OCI-LY3 (cell line): ENCODE measurements at regions not wholly inside any gene's neighbourhood (a gene's known extent, or its start where the extent isn't known, plus 50 kb on each side); places are given as distances from the start of the nearest gene placed in this dataset.

Source experiments
- H2AFZ ChIP-seq: fragments of 200-600, 300-600 bp; shearing (Covaris generic); 2 replicates; pipeline ENCODE4 v1.6.0; 2014; ENCODE audit warnings: antibody characterized with exemption, low read depth, low read length
- H3K27ac ChIP-seq: fragments of 200-600, 300-600 bp; sonication (generic); 2 replicates; pipeline ENCODE4 v1.5.1; 2014; ENCODE audit warnings: mild to moderate bottlenecking, low read length, moderate library complexity, mixed read lengths
- H3K27me3 ChIP-seq: fragments of 200-600, 300-600 bp; sonication (generic); 2 replicates; pipeline ENCODE4 v1.6.1; 2014; ENCODE audit warnings: low read depth, low read length, mixed read lengths
- H3K36me3 ChIP-seq: fragments of 200-600, 300-600 bp; sonication (generic); replicated peaks from 2 replicates; pipeline ENCODE3; 2014; ENCODE audit warnings: low read depth, low read length, mixed read lengths
- H3K4me1 ChIP-seq: fragments of 300-600, 200-600 bp; sonication (generic); 2 replicates; pipeline ENCODE4 v1.6.1; 2014; ENCODE audit warnings: low read length, mixed read lengths
- H3K4me2 ChIP-seq: fragments of 200-600, 300-600 bp; sonication (generic); 2 replicates; pipeline ENCODE4 v1.6.1; 2014; ENCODE audit warnings: low read length, mixed read lengths
- H3K4me3 ChIP-seq: fragments of 300-600, 200-600 bp; sonication (generic); 2 replicates; pipeline ENCODE4 v1.5.1; 2014; ENCODE audit warnings: antibody characterized with exemption, mild to moderate bottlenecking, low read length, moderate library complexity
- H3K79me2 ChIP-seq: fragments of 300-600, 200-600 bp; shearing (Covaris generic); 2 replicates; pipeline ENCODE4 v1.6.1; 2014; ENCODE audit warnings: mild to moderate bottlenecking, low read length, mixed read lengths
- H3K9ac ChIP-seq: fragments of 300-600, 200-600 bp; shearing (Covaris generic); 2 replicates; pipeline ENCODE4 v1.6.0; 2014; ENCODE audit warnings: mild to moderate bottlenecking, low read length, moderate library complexity
- H3K9me3 ChIP-seq: fragments of 200-600, 300-600 bp; shearing (Covaris generic); 2 replicates; pipeline ENCODE4 v1.6.1; 2014; ENCODE audit warnings: low read length, mixed read lengths; ENCODE audit not compliant: insufficient read depth
- H4K20me1 ChIP-seq: fragments of 200-600, 300-600 bp; sonication (generic); 2 replicates; pipeline ENCODE4 v1.6.1; 2016; ENCODE audit warnings: low read length, mixed read lengths; ENCODE audit not compliant: insufficient read depth
- EZH2phosphoT487 ChIP-seq: fragments of 200-600 bp; shearing (Covaris generic); IDR thresholded peaks from 2 replicates; pipeline ENCODE4 v1.6.1; 2018; ENCODE audit warnings: antibody characterized with exemption, mixed run types, low read depth
- TF ChIP-seq, protein P1 (sequence below): fragments of 200-600, 300-600 bp; sonication (generic); IDR thresholded peaks from 2 replicates; pipeline ENCODE4 v1.5.1; 2014; ENCODE audit warnings: antibody characterized with exemption, low read length, low read depth

DNA sequence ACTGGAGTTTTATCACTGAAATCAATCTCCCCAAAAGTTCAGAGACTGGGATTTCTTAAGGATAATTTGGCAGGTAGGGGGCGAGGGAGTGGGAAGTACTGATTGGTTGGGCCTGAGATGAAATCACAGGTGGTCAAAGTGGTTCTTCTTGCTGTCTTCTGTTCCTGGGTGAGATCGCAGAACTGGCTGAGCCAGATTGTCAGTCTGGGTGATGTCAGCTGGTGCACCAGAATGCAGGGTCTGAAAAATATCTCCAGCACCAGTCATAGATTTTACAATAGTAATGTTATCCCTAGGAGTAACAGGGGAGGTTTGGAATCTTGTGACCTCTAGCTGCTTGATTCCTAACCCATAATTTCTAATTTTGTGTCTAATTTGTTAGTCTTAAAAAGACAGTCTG, 86.7 kb upstream of the SLC25A36 start:
- Histone ChIP-seq H3K4me3 (no peak overlapping the region), H3K36me3 (peaks cover 5% of the 10 kb centered on the region), H3K9me3 (peaks cover 8% of the 10 kb centered on the region), H3K27me3 (no peaks in the 10 kb centered on the region), H3K4me2 (no peak overlapping the region), H3K79me2 (no peaks in the 10 kb centered on the region), H4K20me1 (no peaks in the 10 kb centered on the region), H2AFZ (no peak overlapping the region), H3K9ac (no peak overlapping the region), H3K27ac (no peak overlapping the region), H3K4me1 (peaks cover 14% of the 10 kb centered on the region)
- TF ChIP-seq, protein P1, sequence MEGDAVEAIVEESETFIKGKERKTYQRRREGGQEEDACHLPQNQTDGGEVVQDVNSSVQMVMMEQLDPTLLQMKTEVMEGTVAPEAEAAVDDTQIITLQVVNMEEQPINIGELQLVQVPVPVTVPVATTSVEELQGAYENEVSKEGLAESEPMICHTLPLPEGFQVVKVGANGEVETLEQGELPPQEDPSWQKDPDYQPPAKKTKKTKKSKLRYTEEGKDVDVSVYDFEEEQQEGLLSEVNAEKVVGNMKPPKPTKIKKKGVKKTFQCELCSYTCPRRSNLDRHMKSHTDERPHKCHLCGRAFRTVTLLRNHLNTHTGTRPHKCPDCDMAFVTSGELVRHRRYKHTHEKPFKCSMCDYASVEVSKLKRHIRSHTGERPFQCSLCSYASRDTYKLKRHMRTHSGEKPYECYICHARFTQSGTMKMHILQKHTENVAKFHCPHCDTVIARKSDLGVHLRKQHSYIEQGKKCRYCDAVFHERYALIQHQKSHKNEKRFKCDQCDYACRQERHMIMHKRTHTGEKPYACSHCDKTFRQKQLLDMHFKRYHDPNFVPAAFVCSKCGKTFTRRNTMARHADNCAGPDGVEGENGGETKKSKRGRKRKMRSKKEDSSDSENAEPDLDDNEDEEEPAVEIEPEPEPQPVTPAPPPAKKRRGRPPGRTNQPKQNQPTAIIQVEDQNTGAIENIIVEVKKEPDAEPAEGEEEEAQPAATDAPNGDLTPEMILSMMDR: no peak
- TF ChIP-seq EZH2phosphoT487: no peak

DNA sequence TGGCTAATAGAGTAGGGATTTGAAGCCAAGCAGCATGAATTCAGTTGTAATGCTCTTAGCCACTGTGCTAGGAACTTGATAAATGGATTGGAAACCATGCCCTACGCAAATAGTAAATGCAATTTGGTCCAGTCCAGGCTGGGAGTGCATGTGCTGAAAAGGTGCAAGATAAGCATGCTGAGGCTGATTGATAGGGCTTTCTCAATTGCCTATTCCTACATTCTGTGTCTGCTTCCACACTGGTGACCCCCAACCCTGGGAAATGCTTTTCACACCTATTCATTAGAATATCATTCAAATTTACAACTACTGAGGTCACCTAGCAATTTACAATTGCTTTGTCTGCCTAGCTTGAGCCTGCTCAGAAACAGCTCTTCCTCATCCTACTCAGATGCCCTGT, 84.7 kb upstream of the SLC25A36 start:
- H3K4me1 ChIP-seq: peaks cover 10% of the 10 kb centered on the region
- H2AFZ ChIP-seq: no peak overlapping the region

DNA sequence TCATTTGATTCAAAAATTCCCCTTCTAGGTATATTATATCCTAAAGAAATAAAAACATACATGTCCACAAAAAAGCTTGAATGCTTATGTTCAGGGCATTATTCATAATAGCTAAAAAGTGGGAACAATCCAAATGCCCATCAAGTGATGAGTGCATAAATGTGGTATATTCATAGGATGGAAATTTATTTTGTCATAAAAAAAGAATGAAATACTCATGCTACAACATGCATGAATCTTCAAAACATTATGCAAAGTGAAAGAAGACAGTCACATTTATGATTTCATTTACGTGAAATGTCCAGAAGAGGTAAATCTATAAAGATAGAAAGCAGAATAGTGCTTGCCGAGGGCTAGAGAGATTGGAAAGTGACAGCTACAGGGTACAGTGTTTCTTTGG, 83.6 kb upstream of the SLC25A36 start:
- Histone ChIP-seq H3K27ac (no peak overlapping the region), H3K4me1 (peaks cover 10% of the 10 kb centered on the region), H3K27me3 (no peaks in the 10 kb centered on the region), H3K79me2 (no peaks in the 10 kb centered on the region), H3K9ac (no peak overlapping the region), H3K4me2 (no peak overlapping the region), H3K9me3 (no peaks in the 10 kb centered on the region), H3K36me3 (no peaks in the 10 kb centered on the region), H4K20me1 (no peaks in the 10 kb centered on the region), H2AFZ (no peak overlapping the region), H3K4me3 (no peak overlapping the region)
- TF ChIP-seq EZH2phosphoT487: no peak
- TF ChIP-seq, protein P1: no peak

More for the DNA sequence above, 84.7 kb upstream of the SLC25A36 start:
- Histone ChIP-seq H4K20me1 (no peaks in the 10 kb centered on the region), H3K9me3 (peaks cover 7% of the 10 kb centered on the region), H3K4me3 (no peak overlapping the region), H3K36me3 (peaks cover 5% of the 10 kb centered on the region), H3K9ac (no peak overlapping the region), H3K27me3 (no peaks in the 10 kb centered on the region), H3K79me2 (no peaks in the 10 kb centered on the region), H3K27ac (no peak overlapping the region), H3K4me2 (no peak overlapping the region)
- TF ChIP-seq EZH2phosphoT487: no peak
- TF ChIP-seq, protein P1: no peak

DNA sequence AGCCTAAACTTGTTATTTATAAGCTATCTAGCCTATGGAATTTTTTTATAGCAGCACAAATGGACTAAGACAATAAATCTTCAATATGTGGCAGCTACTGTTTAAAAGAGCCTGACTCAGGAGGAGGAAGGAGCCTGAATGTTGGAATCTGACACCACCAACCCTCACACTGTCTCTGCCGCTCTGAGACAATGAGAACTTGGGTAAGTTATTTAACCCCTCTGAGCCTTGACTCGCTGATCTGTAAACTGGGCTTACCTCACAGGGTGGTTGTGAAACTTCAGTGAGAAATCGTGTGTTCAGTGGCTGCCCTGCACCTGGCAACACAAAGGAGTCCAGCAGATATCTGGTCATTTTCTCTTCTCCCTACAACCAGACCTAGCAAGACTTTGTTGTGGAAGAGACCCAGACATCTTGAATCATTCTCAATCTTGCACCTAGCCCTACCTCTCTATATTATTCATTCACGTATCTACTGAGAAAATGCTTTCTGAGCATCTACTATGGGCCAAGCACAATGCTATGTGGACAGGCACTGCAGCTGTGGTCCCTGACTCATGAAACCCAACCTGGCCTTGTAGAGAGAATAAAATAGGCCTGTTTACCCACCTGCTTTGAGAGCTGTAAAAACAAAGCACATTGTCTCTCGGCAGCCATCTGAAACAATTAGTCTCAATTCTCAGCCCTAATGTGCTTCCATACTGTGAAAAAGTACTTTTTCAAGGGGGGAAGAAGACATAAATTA, 81.9 kb upstream of the SLC25A36 start:
- Histone ChIP-seq H3K27ac (no peak overlapping the region), H3K9me3 (no peaks in the 10 kb centered on the region)

More for the DNA sequence above, 81.9 kb upstream of the SLC25A36 start:
- Histone ChIP-seq H3K79me2 (no peaks in the 10 kb centered on the region), H3K4me1 (peaks cover 20% of the 10 kb centered on the region), H3K4me3 (no peak overlapping the region), H3K36me3 (no peaks in the 10 kb centered on the region), H3K9ac (no peak overlapping the region), H2AFZ (peak overlapping the region; percentile 23), H4K20me1 (no peaks in the 10 kb centered on the region), H3K27me3 (no peaks in the 10 kb centered on the region), H3K4me2 (no peak overlapping the region)
- no peak for TF ChIP-seq EZH2phosphoT487
- TF ChIP-seq, protein P1: no peak
